Thymus (tissue), 11 donors: ENCODE measurements at regions not wholly inside any gene's neighbourhood (a gene's known extent, or its start where the extent isn't known, plus 50 kb on each side); places are given as distances from the start of the nearest gene placed in this dataset.
"Not testable (repeated sequence)": the region's sequence is repeated elsewhere in the genome, so short reads cannot be mapped to it uniquely, and the experiment has no call there.

Experiments
- DNase-seq, 9 donors: peaks; one replicate each; pipeline ENCODE4 v3.0.0-alpha.2; 2013; ENCODE audit warnings: low spot score in 9 of 9, low read depth in 6 of 9, missing footprints in 1 of 9
- H3K27ac ChIP-seq, 2 donors: one replicate each; pipeline ENCODE4 v1.5.1; 2013; ENCODE audit warnings: control low read depth in 1 of 2, low read depth in 1 of 2, low read length in 1 of 2, mild to moderate bottlenecking in 1 of 2, moderate library complexity in 1 of 2
- H3K27me3 ChIP-seq, 2 donors: one replicate each; pipeline ENCODE4 v1.5.1; 2013; ENCODE audit warnings: low read length in 1 of 2; ENCODE audit not compliant: control insufficient read depth in 2 of 2, insufficient read depth in 1 of 2
- H3K36me3 ChIP-seq, 2 donors: one replicate each; pipeline ENCODE4 v1.5.1; 2013; ENCODE audit warnings: low read length in 1 of 2, mild to moderate bottlenecking in 1 of 2, moderate library complexity in 1 of 2; ENCODE audit not compliant: control insufficient read depth in 2 of 2, insufficient read depth in 2 of 2
- H3K4me1 ChIP-seq, 2 donors: one replicate each; pipeline ENCODE4 v1.5.1; 2013; ENCODE audit warnings: low read length in 2 of 2; ENCODE audit not compliant: control insufficient read depth in 2 of 2, insufficient read depth in 2 of 2
- H3K4me3 ChIP-seq, 2 donors: one replicate each; pipeline ENCODE4 v1.5.1; 2013; ENCODE audit warnings: low read length in 2 of 2, control low read depth in 1 of 2, mild to moderate bottlenecking in 1 of 2
- H3K9me3 ChIP-seq, 2 donors: one replicate each; pipeline ENCODE4 v1.5.1; 2013; ENCODE audit warnings: low read length in 1 of 2, mild to moderate bottlenecking in 1 of 2; ENCODE audit not compliant: control insufficient read depth in 2 of 2, insufficient read depth in 1 of 2
- WGBS: extraction: QIAGEN DNeasy Blood & Tissue Kit; methylation state at CpG from one replicate; pipeline ENCODE4 v1.1.7; 2013; 5-methylcytosine and 5-hydroxymethylcytosine counted together
- donor health status: healthy.

DNA sequence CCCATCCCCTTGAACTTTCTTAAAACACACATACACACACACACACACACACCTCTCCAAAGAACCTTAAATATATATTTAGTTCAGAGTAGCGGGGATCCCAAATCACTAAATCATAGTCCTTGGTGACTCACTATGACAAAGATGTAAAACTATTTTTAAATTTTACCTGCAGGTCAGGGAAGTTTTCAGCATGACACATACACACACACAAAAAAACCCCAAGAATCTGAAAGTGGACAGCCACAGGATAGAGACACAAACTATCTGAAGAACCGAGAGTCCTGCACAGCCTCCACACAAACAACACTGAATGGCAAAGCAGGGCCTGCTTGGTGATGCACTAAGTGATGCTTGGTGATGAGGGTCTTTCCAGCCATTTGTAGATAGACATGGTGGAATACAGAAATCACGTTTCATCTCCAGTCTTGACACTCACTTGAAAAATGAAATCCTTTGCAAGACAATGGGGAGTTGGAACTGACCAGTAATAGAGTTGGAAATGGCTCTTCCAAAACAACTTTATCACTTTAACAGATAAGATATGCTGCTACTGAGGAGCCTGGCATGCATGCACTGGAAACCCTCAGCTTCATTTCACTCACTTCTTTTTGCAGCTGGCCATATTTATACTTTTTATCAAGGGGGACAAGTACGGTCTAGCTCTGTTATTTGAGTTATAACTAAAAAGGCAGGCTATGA is 307.3 kb downstream of the RAPGEF2 start:
- DNase-seq, result no peak
- no peaks in the 10 kb centered on the region for H3K27me3 ChIP-seq
- H3K9me3 ChIP-seq, result no peaks in the 10 kb centered on the region
- H3K4me3 ChIP-seq, result no peak overlapping the region
- no peaks in the 10 kb centered on the region for H3K4me1 ChIP-seq
- 92% methylated on average over 4 of the region's 4 CpGs for WGBS
- no peaks in the 10 kb centered on the region for H3K36me3 ChIP-seq
- no peak overlapping the region for H3K27ac ChIP-seq

DNA sequence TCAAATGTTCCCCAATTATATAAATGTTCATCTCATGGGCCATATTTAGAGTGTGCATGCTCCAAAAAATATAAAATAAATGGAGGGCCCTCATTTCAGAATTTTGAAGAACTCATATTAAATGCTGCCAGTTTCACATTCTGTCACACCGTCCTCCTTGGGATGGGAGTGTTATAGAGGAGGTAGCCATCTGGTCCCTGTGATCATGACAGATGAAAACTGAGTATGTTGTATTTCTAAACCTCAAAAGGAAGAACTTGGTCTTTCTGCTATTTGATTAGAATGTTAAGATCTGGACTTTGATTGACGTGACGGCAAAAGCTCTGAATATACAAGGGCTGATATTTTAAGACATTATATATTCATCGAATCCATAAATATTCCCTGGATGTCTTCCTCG is 308.0 kb downstream of the RAPGEF2 start:
- Histone ChIP-seq H3K4me1 (no peaks in the 10 kb centered on the region), H3K4me3 (no peak overlapping the region), H3K27me3 (no peaks in the 10 kb centered on the region), H3K27ac (no peak overlapping the region), H3K36me3 (no peaks in the 10 kb centered on the region), H3K9me3 (peaks cover 0 to 2% of the 10 kb centered on the region in 2 donors)
- WGBS, result 97% methylated on average over 5 of the region's 5 CpGs
- DNase-seq, result no peak

DNA sequence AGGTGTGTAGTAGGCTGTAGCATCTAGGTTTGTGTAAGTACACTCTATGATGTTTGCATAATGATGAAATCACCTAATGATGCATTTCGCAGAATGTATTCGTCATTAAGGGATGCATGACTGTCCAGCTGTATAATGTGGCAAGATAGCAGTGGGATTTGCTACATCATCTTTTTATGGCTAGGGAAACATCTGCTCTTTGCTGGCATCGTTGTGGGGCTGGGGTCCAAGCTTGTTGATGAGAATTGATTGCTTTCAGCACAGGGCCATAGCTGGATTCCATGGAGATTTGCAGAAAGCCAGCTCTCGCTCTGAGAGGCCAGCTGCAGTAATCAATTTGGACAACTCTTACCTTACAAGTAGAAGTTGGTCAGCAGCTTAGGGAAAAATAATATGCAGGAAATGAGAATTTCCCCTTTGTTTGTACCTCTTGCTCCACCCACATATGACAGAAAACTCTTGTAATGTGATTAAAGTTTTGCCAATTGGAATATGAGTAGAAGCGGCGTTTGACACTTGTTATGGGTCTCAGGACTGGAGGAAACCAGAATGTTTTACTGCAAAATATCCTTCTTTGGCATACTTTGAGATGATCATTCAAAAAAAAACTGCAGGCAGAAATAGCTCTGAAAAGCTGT is 310.5 kb downstream of the RAPGEF2 start:
- H3K4me3 ChIP-seq, result no peak overlapping the region
- no peaks in the 10 kb centered on the region for H3K27me3 ChIP-seq
- WGBS, result 87% methylated on average over 6 of the region's 6 CpGs
- H3K4me1 ChIP-seq, result no peaks in the 10 kb centered on the region
- H3K9me3 ChIP-seq, result peaks cover 0 to 2% of the 10 kb centered on the region in 2 donors
- no peaks in the 10 kb centered on the region for H3K36me3 ChIP-seq
- no peak overlapping the region for H3K27ac ChIP-seq
- no peak for DNase-seq

DNA sequence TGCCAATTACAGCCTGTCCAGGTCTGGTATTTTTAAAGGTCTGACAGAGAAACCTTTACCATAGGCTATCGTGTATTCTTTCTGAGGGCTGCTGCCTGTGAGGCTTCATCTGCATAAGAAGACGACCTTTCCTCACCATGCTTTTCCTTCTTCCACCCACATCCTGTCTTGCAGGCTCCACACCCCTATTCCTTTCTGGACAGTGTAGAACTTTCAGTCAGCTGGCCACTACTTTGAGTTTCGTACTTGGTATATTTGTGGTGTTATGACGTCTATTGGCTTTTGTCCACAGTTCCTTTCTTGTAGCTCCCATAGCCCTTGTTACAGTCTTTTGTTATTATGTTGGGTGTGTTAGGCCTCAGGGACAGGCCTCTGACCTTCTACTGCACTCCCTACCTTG is 311.4 kb downstream of the RAPGEF2 start:
- H3K4me3 ChIP-seq, result no peak overlapping the region
- no peaks in the 10 kb centered on the region for H3K4me1 ChIP-seq
- 95% methylated on average over 4 of the region's 4 CpGs for WGBS
- H3K36me3 ChIP-seq, result no peaks in the 10 kb centered on the region
- peaks cover 0 to 2% of the 10 kb centered on the region in 2 donors for H3K9me3 ChIP-seq
- no peak overlapping the region for H3K27ac ChIP-seq
- no peak for DNase-seq
- no peaks in the 10 kb centered on the region for H3K27me3 ChIP-seq

DNA sequence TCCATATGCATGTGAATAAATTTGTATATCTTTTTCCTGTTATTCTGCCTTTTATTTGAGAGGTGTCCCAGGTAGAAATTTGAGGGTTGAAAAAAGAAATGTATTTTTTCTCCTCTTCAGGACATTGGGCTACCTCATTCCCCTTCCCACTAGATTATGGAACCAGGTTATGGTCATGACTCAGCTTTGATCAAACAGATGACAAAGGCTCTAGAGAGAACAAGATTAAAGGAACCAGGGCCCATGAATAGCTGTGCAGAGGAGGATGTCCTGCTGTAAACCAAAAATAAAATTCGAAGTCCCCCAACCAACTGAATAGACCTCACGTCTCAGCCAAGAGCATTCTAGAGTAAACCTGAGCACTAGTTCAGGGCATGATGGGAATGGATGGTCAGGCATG is 313.2 kb downstream of the RAPGEF2 start:
- DNase-seq, result no peak
- 68% methylated on average over 2 of the region's 2 CpGs for WGBS

DNA sequence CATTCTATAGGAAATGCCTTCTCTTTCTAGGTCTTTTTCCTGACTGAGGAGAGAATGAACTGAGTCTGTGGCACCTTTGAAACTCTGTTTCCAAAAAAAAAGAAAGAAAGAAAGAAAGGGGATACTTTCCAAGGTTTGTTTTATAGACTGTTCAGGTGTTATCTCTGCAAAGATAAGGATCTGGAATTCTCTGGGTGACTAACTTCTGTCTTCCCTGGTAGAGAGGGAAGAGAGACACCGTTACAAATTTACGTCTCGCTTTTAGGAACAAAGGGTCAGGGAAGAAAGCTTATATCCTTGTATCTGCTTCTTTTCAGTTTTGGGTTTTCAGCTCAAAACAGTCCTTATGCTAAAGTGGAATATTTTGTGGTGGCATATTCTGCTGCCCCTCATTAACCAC is 314.1 kb downstream of the RAPGEF2 start:
- WGBS, result 93% methylated on average over 3 of the region's 3 CpGs
- no peak overlapping the region for H3K27ac ChIP-seq
- H3K36me3 ChIP-seq, result no peaks in the 10 kb centered on the region
- H3K9me3 ChIP-seq, result peaks cover 2 to 15% of the 10 kb centered on the region in 2 donors
- H3K4me1 ChIP-seq, result no peaks in the 10 kb centered on the region
- no peaks in the 10 kb centered on the region for H3K27me3 ChIP-seq
- no peak overlapping the region for H3K4me3 ChIP-seq
- no peak for DNase-seq

More for the DNA sequence above, 313.2 kb downstream of the RAPGEF2 start:
- Histone ChIP-seq H3K4me3 (no peak overlapping the region), H3K9me3 (peaks cover 2 to 12% of the 10 kb centered on the region in 2 donors), H3K4me1 (no peaks in the 10 kb centered on the region), H3K27ac (no peak overlapping the region), H3K36me3 (no peaks in the 10 kb centered on the region), H3K27me3 (no peaks in the 10 kb centered on the region)

DNA sequence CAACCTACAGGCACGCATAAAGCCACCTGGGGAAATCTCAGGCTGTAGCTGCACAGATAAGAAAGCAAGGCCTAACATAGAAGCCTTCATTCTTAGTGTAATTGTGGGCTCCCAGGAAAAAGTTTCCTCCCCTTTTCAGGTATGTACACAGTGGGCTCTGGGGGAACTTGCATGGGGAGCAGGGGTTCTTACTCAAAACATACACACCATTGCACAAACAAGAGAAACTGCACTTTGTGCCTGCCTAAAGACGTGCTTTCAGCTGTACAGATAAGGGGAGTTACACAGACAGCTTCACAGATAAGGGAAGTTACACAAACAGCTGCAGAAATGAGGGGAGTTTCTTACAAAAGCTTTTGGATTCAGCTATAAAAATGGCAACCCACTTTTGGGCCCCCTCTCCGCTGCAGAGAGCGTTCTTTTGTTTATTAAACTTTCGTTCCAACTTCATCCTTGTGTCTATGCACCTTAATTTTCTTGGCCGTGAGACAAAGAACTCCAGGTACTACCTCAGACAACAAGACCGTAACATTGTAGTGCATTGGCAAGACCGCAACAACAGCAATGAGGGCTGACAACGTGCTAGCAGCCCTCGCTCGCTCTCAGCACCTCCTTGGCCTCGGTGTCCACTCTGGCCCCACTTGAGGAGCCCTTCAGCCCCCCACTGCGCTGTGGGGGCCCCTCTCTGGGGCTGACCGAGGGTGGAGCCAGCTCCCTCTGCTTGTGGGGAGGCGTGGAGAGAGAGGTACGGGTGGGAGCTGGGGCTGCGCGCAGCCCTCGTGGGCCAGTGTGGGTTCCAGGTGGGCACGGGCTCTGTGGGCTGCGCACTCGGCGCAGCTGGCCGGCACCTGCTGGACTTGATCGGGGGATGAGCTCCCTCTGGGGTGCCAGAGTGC is 317.5 kb downstream of the RAPGEF2 start:
- WGBS, result 97% methylated on average over 25 of the region's 25 CpGs
- peaks cover 2 to 14% of the 10 kb centered on the region in 2 donors for H3K9me3 ChIP-seq
- H3K4me1 ChIP-seq, result no peaks in the 10 kb centered on the region
- H3K27ac ChIP-seq, result no peak overlapping the region
- no peak overlapping the region for H3K4me3 ChIP-seq
- H3K27me3 ChIP-seq, result no peaks in the 10 kb centered on the region
- no peak for DNase-seq
- no peaks in the 10 kb centered on the region for H3K36me3 ChIP-seq

DNA sequence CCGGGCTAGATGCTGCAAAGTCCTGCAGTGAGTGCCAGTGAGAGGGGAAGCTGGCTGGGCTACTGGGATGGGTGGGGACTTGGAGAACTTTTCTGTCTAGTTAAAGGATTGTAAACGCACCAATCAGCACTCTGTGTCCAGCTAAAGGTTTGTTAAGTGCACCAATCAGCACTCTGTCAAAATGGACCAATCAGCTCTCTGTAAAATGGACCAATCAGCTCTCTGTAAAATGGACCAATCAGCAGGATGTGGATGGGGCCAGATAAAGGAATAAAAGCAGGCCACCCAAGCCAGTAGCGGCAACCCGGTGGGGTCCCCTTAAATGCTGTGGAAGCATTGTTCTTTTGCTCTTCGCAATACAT is 318.2 kb downstream of the RAPGEF2 start:
- WGBS, result 86% methylated on average over 5 of the region's 5 CpGs

DNA sequence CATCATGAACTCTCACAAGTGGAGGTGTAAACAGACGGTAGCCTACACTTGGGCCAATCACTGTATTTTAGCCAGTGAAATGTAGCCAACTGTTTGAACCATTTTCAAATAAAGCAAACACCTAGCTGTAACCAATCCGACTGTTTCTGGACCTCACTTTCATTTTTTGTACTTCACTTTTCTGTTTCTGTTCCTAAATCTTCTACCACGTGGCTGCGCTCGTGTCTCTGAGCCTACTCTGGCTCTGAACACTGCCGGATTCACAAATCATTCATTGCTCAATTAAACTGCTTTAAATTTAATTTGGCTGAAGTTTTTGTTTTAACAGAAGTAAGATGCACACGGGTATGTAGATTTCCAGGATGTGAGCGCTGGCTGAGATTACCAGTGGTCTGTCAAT is 319.1 kb downstream of the RAPGEF2 start:
- no peak for DNase-seq
- Histone ChIP-seq H3K9me3 (peaks cover 2 to 13% of the 10 kb centered on the region in 2 donors), H3K36me3 (no peaks in the 10 kb centered on the region), H3K27me3 (no peaks in the 10 kb centered on the region), H3K4me3 (no peak overlapping the region), H3K4me1 (no peaks in the 10 kb centered on the region), H3K27ac (no peak overlapping the region)
- 93% methylated on average over 8 of the region's 8 CpGs for WGBS

More for the DNA sequence above, 318.2 kb downstream of the RAPGEF2 start:
- not testable (repeated sequence) for H3K27me3 ChIP-seq, H3K36me3 ChIP-seq, DNase-seq, H3K4me1 ChIP-seq, H3K27ac ChIP-seq, H3K4me3 ChIP-seq
- H3K9me3 ChIP-seq, result peaks cover 2 to 13% of the 10 kb centered on the region in 2 donors
